HCT116 (cell line): ENCODE measurements at regions not wholly inside any gene's neighbourhood (a gene's known extent, or its start where the extent isn't known, plus 50 kb on each side); places are given as distances from the start of the nearest gene placed in this dataset.

Source experiments
- ATAC-seq: fragments of 200-7000 bp; cut with Tn5 transposase; 2 replicates; pipeline ENCODE4 v1.9.1; 2020; ENCODE audit warnings: mild to moderate bottlenecking, moderate library complexity
- BruUV-seq: library from RNA; stranded (reverse); fragments of 400-500 nt; replicated peaks from 2 replicates; lab custom pipeline; 2021; lab: Mats Ljungman, UMichigan
- CTCF ChIA-PET: fragments of 300-600 bp; sonication (Branson Sonifier 250); formaldehyde crosslinking; loops from one replicate; lab custom pipeline; 2021; ENCODE audit warnings: antibody characterized with exemption; lab: Charles Lee
- POLR2A ChIA-PET: fragments of 300-600, 350-600 bp; sonication (Branson Sonifier 250); formaldehyde crosslinking; loops from one replicate; lab custom pipeline; 2021; ENCODE audit warnings: antibody characterized with exemption; lab: Charles Lee
- RAD21 ChIA-PET, 2 experiments: fragments of 300-600 bp; sonication (Branson Sonifier 250); formaldehyde crosslinking; loops; one replicate each; lab custom pipeline; 2023; ENCODE audit warnings: low total read pairs in 2 of 2; ENCODE audit not compliant: uncharacterized antibody in 2 of 2, unreplicated experiment in 2 of 2, low non-redundant PET in 1 of 2; lab: Charles Lee
- DNase-seq: peaks from one replicate; pipeline ENCODE4 v3.0.0-alpha.2; 2010; ENCODE audit warnings: low read depth, low spot score
- H2AFZ ChIP-seq: fragments of 200-600 bp; shearing (Covaris generic), sonication (generic); 2 replicates; pipeline ENCODE4 v1.6.1; 2017; ENCODE audit warnings: low read depth, mixed run types, mixed read lengths, antibody characterized with exemption, low read length; ENCODE audit not compliant: poor library complexity, severe bottlenecking
- H3K27ac ChIP-seq: 2 replicates; pipeline ENCODE4 v1.5.1; 2012; ENCODE audit warnings: low read depth, low read length
- H3K27me3 ChIP-seq: fragments of 200-600 bp; sonication (generic); 2 replicates; pipeline ENCODE4 v1.6.1; 2016; ENCODE audit warnings: mixed run types, low read length, mixed read lengths; ENCODE audit not compliant: insufficient read depth
- H3K36me3 ChIP-seq, 2 experiments: fragments of 200-500 bp in 1 of 2; fragments of 200-600 bp in 1 of 2; sonication (Bioruptor generic) in 1 of 2; sonication (generic) in 1 of 2; 2 replicates each; pipeline versions ENCODE4 v1.5.1 to v1.6.1; 2014 to 2016; ENCODE audit warnings: low read length in 2 of 2, inconsistent platforms in 1 of 2, mixed read lengths in 1 of 2, mixed run types in 1 of 2; ENCODE audit not compliant: insufficient read depth in 2 of 2, control insufficient read depth in 1 of 2
- H3K4me1 ChIP-seq, 2 experiments: fragments of 200-600 bp in 1 of 2; sonication (generic) in 1 of 2; 2 replicates each; pipeline versions ENCODE4 v1.5.1 to v1.6.1; 2012 to 2017; ENCODE audit warnings: low read length in 2 of 2, inconsistent platforms in 1 of 2, mild to moderate bottlenecking in 1 of 2, mixed read lengths in 1 of 2, mixed run types in 1 of 2, moderate library complexity in 1 of 2; ENCODE audit not compliant: insufficient read depth in 2 of 2, control insufficient read depth in 1 of 2
- H3K4me2 ChIP-seq: fragments of 200-600 bp; sonication (generic); 2 replicates; pipeline ENCODE4 v1.6.1; 2017; ENCODE audit warnings: mixed run types, low read length, mixed read lengths
- H3K4me3 ChIP-seq, 2 experiments: fragments of 200-600 bp in 1 of 2; sonication (generic) in 1 of 2; replicated peaks in 1 of 2; 2 replicates each; pipeline ENCODE4 v1.5.1; 2011 to 2016; ENCODE audit warnings: low read length in 2 of 2, control low read depth in 1 of 2, low read depth in 1 of 2, mild to moderate bottlenecking in 1 of 2, mixed read lengths in 1 of 2, mixed run types in 1 of 2
- H3K79me2 ChIP-seq: fragments of 200-600 bp; sonication (generic); 2 replicates; pipeline ENCODE4 v1.6.1; 2017; ENCODE audit warnings: mild to moderate bottlenecking, mixed run types, low read length, moderate library complexity, mixed read lengths; ENCODE audit not compliant: insufficient read depth
- H3K9ac ChIP-seq: fragments of 200-600 bp; sonication (generic); 2 replicates; pipeline ENCODE4 v1.6.1; 2016; ENCODE audit warnings: low read length, mixed read lengths
- H3K9me2 ChIP-seq: fragments of 200-600 bp; sonication (generic), shearing (Covaris generic); 2 replicates; pipeline ENCODE4 v1.6.1; 2017; ENCODE audit warnings: mixed run types, mild to moderate bottlenecking, moderate library complexity; ENCODE audit not compliant: insufficient read depth
- H3K9me3 ChIP-seq, 2 experiments: fragments of 200-500 bp in 1 of 2; fragments of 200-600 bp in 1 of 2; sonication (Bioruptor generic) in 1 of 2; sonication (generic) in 1 of 2; 2 replicates each; pipeline ENCODE4 v1.6.1; 2014 to 2017; ENCODE audit warnings: low read length in 2 of 2, mixed read lengths in 2 of 2, inconsistent platforms in 1 of 2, low read depth in 1 of 2, mild to moderate bottlenecking in 1 of 2, mixed run types in 1 of 2, moderate library complexity in 1 of 2; ENCODE audit not compliant: control insufficient read depth in 1 of 2, insufficient read depth in 1 of 2
- H4K20me1 ChIP-seq: fragments of 200-600 bp; sonication (generic), shearing (Covaris generic); 2 replicates; pipeline ENCODE4 v1.6.1; 2017; ENCODE audit warnings: mixed run types, mild to moderate bottlenecking, moderate library complexity; ENCODE audit not compliant: insufficient read depth
- CBX3 ChIP-seq: IDR thresholded peaks from 2 replicates; pipeline ENCODE4 v1.6.1; 2012; ENCODE audit warnings: low read depth
- CEBPB ChIP-seq: IDR thresholded peaks from 2 replicates; pipeline ENCODE4 v1.6.1; 2012; ENCODE audit warnings: low read depth
- EZH2phosphoT487 ChIP-seq: fragments of 200-600 bp; IDR thresholded peaks from 2 replicates; pipeline ENCODE4 v1.6.1; 2018; ENCODE audit warnings: antibody characterized with exemption, borderline replicate concordance
- FOSL1 ChIP-seq: IDR thresholded peaks from 2 replicates; pipeline ENCODE4 v1.6.1; 2012; ENCODE audit warnings: low read depth
- POLR2AphosphoS5 ChIP-seq: IDR thresholded peaks from 2 replicates; pipeline ENCODE4 v1.6.1; 2011; ENCODE audit warnings: mild to moderate bottlenecking, low read depth, low read length, moderate library complexity
- RAD21 ChIP-seq: IDR thresholded peaks from 2 replicates; pipeline ENCODE4 v1.6.1; 2012; ENCODE audit warnings: low read depth, mild to moderate bottlenecking
- SP1 ChIP-seq: IDR thresholded peaks from 2 replicates; pipeline ENCODE4 v1.6.1; 2012; ENCODE audit warnings: low read depth
- YY1 ChIP-seq: IDR thresholded peaks from 2 replicates; pipeline ENCODE4 v1.6.1; 2011; ENCODE audit warnings: low read length, low read depth, moderate library complexity, mild to moderate bottlenecking; ENCODE audit not compliant: insufficient replicate concordance; ENCODE audit errors: extremely low read depth
- intact Hi-C: fragments of 100-400 bp; cut with micrococcal nuclease; formaldehyde crosslinking; loops from 2 replicates; pipeline ENCODE4 v1.10.0; 2022
- TF ChIP-seq, protein P1 (sequence below): IDR thresholded peaks from 2 replicates; pipeline ENCODE4 v1.6.1; 2011; ENCODE audit warnings: mild to moderate bottlenecking, low read length, moderate library complexity; ENCODE audit not compliant: insufficient replicate concordance; ENCODE audit errors: extremely low read depth
- TF ChIP-seq, protein P2 (sequence below): IDR thresholded peaks from 2 replicates; pipeline ENCODE4 v1.6.1; 2012

DNA sequence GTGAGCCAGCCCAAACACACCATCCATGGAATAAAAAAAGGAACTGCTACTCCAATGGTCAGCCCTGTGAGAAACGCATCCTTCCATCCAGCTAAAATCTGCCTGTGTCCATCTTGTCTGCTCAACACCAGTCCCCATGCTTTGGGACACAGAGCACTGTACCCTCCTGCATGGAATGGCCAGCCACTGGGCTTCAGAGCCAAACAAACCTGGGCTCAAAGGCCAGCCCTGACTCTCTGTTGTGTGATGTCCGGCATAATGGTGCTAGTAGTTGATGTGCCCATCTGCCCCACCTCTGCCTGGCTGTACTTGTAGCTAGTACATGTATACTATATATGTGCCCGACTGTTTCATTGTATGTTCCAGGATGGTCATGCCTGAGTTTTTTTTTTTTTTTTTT, 77.6 kb upstream of the AMZ2 start:
- H3K36me3 ChIP-seq: no peaks in the 10 kb centered on the region
- H3K4me1 ChIP-seq: peaks cover 0 to 8% of the 10 kb centered on the region in 2 experiments; a peak in 2 of 4 replicates
- DNase-seq: no peak
- no peaks in the 10 kb centered on the region for H3K79me2 ChIP-seq
- H3K4me2 ChIP-seq: no peak overlapping the region
- H3K9me3 ChIP-seq: no peaks in the 10 kb centered on the region
- no peak overlapping the region for H2AFZ ChIP-seq
- TF ChIP-seq CBX3 (no peak), CEBPB (no peak), POLR2AphosphoS5 (no peak), RAD21 (no peak), EZH2phosphoT487 (no peak), YY1 (no peak), SP1 (no peak), FOSL1 (no peak)
- TF ChIP-seq, protein P1, sequence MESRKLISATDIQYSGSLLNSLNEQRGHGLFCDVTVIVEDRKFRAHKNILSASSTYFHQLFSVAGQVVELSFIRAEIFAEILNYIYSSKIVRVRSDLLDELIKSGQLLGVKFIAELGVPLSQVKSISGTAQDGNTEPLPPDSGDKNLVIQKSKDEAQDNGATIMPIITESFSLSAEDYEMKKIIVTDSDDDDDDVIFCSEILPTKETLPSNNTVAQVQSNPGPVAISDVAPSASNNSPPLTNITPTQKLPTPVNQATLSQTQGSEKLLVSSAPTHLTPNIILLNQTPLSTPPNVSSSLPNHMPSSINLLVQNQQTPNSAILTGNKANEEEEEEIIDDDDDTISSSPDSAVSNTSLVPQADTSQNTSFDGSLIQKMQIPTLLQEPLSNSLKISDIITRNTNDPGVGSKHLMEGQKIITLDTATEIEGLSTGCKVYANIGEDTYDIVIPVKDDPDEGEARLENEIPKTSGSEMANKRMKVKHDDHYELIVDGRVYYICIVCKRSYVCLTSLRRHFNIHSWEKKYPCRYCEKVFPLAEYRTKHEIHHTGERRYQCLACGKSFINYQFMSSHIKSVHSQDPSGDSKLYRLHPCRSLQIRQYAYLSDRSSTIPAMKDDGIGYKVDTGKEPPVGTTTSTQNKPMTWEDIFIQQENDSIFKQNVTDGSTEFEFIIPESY: no peak
- TF ChIP-seq, protein P2, sequence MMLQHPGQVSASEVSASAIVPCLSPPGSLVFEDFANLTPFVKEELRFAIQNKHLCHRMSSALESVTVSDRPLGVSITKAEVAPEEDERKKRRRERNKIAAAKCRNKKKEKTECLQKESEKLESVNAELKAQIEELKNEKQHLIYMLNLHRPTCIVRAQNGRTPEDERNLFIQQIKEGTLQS: no peak
- intact Hi-C loops: loop anchor here (5.0 kb wide), 1 partner anchor 92 kb away; no protein-coding TSS in a partner anchor
- no peak for ATAC-seq
- no TSS peak for BruUV-seq
- no peaks in the 10 kb centered on the region for H4K20me1 ChIP-seq
- no peak overlapping the region for H3K9ac ChIP-seq
- ChIA-PET RAD21 (no interaction called here), CTCF (interaction anchor here (0.7 kb wide), 1 partner anchor 264 kb away, joined by 5 read pairs; no protein-coding TSS in a partner anchor), POLR2A (no interaction called here)
- no peak overlapping the region for H3K4me3 ChIP-seq
- no peaks in the 10 kb centered on the region for H3K9me2 ChIP-seq
- no peaks in the 10 kb centered on the region for H3K27me3 ChIP-seq
- H3K27ac ChIP-seq: no peak overlapping the region
